Left hindlimb (tissue), 1 donor: ENCODE measurements at regions not wholly inside any gene's neighbourhood (a gene's known extent, or its start where the extent isn't known, plus 50 kb on each side); places are given as distances from the start of the nearest gene placed in this dataset.

ENCODE experiments used
- DNase-seq: peaks from one replicate; pipeline ENCODE4 v3.0.0-alpha.2; 2018

DNA sequence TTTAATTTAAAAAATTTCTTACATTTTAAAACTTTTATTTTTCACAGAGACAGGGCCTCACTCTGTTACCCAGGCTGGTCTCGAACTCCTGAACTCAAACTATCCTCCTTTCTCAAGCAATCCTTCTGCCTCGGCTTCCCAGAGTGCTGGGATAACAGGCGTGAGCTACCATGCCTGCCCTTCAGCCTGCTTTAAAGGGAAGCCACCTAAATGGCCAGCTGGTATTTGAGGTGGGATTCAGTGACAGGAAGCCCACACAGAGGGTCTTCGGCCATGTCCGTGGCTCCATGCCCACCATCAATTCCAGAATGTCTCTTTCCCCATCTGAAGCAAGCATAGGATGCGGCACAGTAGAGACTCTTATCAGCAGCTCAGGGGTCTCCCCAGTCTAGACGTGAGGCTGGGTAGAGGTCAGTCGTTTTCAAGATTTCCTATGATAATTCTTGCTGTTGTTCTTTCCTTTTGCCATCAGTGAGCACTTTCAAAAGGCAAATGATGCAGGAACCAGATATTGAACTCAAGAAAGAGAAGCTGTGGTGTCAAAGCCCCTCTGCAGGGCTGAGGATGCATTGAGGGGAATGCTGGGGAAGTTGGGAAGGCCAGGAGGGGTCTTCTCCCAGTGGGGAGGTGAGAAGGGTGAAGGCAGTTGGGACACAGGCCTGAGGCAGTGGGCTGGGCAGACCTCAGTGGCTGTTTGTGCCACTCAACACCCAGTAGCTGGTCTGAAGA lies 291.5 kb upstream of the IGFBP3 start:
- no peak for DNase-seq

DNA sequence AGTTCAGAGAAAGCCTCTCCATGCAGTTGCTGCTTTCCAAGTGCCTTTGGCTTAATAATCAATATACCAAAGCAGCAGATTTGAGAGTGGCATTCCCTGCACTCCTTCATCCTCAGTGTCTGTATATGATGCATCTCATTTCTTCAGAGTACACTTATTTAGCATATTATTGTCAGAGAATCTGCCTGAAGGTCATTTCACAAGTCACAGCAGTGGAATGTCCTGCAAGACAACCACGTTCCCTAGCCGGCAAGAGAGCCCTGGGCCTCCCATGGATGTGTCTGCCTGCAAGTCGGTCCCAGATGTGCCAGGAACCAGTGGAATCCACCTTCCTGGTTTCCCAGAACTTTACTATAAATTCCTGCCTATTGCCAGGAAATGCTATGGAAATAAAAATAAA lies 289.4 kb upstream of the IGFBP3 start:
- DNase-seq: no peak

DNA sequence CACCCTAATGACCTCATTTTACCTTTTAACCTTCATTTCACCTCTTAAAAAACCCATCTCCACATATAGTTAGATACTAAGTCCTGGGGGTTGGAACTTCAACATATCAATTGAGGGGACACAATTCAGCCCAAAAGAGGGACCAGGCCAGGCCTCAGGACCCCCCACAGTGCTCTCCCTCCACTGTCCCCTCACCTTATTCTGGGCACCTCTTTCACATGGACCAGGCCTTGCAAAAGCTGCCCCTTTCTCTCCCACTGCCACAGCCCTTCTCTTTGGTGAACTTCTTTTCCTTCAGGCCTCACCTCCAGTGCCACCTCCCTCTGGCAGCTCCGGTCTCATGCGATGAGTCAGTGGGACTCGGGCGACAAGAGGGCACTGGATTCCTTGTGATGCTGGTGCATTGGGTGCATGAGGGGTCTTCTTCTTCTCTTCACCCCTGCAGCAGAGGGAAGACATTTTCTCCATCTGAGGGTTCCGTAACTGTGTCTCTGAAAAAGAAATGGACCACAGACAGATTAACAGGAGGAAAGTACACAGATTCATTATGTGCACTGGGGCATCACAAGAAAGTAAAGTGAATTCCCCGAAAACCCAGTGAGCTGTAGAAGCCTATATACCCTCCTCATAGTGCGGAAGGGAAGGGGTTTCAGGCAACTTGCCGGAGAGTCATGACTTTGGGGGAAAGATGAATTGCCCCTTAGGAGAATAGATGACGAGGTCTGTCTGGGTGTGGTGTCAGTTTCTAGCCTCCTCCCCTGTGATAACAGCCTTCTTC lies 288.7 kb upstream of the IGFBP3 start:
- DNase-seq: no peak

DNA sequence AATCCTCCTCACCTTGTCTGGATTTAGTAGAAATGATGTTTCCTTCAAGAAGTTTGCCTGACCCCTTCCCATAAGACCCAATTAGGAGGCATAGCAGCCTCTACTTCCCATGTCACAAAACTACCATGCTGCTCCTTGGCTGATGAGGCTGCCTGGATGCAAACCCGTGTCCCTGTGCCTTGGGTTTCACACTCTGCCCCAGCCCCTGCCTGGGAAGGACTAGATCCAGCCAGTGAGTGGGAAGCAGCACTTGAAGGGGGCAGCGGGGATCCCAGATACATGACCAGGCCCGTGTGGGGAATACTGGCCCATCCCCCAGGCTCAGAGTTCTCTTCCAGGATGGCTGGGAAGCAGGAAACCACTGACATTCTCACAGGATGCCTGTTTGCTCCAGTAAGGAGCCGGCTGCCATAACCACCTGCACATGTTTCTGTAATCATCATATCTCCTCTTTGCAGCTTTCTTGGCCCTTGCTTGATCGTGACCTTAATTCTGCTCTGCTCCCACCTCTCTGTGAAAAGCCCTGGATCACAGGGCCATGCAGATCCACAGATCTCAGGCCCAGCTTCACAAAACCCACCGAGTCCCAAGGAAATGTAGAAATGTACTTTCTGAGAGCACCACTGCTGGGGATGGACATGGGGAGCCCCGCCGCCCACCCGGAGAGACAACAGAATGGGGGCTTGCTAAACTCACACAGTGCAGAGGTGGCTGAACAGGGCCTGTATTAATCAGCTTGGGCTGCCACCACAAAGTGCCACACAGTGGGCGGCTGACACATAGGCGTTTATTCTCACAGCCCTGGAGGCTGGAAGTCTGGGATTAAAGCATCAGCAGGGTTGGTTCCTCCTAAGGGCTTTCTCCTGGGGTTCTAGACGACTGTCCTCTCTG lies 287.8 kb upstream of the IGFBP3 start:
- DNase-seq: no peak

DNA sequence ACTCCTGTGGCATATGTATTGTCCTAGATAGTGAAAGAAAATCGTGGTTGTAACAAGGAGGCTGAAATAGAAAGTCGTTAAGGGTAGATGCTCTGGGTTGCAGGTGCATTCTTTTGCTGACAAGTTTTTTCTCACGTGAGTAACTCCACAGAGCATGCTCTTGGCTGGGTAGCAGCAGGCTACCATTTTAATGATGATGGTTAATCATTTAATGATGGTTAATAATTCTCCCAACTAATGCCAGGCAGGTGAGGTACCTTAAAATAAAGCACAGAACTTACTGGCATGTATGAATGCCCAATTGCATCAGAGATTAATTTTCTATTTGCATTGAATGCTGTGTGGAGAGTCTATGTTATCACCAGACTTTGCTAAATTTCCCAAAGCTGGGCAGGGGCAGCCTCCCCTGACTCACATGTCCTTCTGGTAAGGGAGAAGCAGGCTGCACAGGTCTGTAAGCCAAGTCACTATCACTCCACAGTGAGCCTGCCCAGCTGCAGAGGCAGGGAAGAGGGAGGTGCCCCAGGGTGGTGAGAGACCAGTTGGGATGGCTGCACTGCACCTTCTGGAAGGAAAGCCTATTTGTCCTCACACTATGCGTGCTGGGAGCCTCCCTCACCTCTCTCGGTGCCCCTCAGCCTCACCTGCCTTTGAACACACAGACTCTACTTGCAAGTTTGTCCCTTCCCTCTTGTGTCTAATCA lies 287.0 kb upstream of the IGFBP3 start:
- DNase-seq: no peak

DNA sequence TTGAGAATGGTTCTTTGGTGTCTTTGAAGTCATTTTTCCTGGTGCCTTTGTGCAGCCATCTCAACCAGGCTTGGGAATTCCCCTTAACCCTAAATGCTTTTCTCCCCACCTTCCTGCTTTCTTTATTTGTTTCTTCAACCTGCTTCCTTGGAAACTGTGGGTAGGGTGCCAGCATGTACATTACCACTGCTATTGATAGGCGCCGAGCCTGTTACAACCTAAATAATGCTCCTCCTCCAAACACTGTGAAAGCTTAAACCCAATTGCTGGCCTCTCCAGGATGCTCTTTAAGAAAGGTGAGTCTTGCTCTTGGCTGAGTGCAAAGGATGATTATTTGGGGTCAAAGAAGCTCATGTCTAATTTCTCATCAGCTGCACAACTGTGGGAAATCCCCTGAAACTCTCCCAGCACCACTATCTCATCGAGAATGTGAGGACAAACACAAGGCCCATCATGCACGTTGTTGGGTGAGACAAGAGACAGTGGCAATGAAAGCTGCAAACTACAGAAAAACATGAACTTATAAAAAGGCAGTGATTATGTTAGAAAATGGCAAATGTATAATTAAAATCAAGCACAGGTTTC lies 285.5 kb upstream of the IGFBP3 start:
- DNase-seq: no peak

DNA sequence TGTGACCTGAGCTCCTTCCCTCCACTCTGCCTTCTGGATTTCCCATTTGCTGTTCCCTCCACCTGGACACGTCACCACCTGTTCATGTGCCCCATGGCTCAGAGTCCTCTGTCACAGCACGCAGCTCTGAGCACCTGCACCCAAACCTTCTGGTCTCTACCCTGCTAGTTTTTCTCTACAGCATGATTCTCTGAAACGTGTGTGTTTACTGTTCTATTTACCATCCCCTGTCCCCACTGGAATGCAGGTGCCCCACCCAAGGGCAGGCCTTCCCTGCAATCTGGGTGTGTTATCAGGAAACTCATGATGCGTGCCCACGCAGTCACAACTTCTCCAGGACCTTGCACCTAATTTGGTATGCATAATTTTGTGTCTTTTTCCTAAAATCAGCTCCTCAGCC lies 284.4 kb upstream of the IGFBP3 start:
- DNase-seq: no peak

DNA sequence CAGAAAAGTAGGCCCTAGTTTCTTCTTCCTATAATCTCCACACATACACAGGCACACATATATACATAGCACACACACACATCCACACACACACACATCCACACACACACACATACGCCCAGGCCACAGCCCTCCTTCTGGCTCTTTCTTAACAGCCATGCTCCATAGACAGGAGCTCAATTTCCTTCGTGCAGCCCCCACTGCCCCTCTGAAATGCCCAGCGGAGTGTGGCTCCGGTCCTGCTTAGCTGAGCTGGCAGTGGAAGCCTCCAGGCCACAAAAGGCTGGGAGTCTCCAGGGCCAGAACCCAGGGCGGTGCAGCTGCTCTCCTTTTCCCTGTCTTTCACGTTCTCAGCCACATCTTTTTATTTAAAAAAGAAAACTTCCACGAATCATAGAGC lies 282.9 kb upstream of the IGFBP3 start:
- no peak for DNase-seq

DNA sequence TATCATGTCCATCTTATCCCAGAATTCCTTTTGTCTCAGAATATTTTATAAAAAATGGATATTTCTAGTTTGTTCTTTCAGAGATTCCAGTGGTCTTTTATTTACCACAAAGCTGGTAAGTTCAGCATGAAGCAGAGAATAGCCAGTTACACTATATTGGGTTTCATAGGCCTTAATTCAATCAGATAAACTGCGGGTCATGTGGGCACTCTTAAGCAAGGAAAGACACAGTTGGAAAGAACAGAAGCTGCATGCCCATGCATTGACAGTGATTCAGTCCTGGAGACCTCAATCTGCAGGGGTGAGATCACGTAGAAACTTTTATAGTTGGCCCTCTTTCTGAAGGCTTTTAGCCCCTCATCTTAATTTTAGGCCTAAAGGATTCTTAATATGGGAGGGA lies 281.3 kb upstream of the IGFBP3 start:
- no peak for DNase-seq

DNA sequence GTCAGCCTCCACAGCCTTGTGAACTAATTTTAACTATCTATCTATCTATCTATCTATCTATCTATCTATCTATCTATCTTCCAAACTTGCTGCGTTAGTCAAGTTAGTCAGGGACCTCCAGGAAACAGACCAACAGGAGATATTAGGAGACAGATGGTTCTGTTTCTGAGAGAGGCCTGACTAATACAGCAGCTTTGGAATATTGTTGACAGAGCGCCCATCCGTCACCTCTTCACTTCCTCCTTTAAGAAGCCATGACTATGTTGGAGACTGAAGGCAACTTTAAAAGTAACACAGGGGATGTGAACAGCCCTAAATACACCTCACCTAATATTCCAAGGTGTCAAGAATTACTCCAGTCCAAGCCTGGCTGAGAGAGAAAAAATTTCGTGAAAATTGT lies 280.9 kb upstream of the IGFBP3 start:
- no peak for DNase-seq

DNA sequence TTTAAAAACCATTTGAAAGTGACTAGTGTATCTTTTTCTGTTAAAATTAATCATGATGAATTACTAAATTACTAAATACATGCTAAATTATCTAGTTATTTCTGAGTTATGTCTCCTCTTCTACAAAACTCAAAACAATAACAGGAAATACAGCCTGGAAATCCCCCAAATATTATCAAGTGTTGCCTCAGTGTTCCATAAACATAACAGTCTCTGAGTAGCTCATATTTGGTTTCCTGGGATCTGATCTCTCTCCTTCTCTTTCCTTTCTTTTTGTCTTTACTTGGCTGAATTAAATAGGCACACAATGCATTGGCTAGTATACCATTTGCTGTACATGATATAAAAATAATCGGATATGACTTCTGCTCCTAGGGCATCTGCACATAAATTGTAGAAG lies 277.6 kb upstream of the IGFBP3 start:
- no peak for DNase-seq

DNA sequence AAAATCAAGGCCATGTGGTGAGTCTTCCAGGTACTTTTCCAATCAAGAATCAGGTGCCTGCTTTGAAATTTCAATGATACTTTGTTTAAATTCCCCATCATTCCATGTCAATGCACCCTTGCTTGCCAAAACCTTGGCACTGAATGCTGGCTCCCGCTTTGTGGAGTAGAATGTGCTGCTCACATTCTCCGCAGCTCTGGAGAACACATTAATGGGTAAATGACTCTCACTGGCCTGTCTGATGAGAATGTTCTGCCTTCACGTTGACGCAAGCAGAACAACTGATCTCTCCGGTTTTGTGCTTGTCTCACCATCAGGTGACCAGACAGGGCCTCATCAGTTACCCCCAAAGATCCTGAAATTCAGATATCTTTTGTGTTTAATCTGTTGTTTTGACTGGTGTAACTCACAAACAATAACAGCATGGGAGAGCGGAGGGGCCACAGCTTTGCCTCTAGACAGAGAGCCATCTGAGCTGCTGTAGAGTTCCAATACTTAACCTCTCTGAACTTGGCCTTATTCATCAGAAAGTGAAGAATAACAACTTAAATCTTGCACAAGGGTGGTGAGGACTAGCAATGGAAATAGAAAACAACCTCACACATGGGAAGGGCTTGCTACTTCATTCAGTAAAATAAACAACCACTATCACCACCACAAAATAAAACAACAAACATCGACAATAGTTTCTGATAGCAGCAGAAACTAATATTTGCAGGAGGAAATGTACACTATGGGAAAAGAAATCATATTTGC lies 276.9 kb upstream of the IGFBP3 start:
- DNase-seq: peak; percentile 56

DNA sequence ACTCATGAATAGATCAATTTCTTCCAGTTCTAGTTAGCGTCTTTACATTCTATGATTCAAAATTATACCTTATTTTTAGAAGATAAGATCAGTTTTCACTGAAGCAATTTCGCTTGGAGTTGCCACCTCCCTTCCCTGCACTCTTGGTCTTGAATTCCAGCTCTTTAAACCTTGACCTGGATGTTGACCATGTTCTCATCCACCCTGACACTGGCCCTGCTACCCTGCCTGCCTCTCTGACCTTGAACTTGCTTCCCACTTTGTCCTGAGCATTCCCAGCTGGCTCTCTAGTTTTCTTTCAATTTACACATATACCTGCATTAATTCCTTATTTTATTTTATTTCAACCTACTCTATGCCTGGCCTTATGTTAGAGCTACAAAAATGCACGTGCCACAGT lies 274.9 kb upstream of the IGFBP3 start:
- DNase-seq: no peak

DNA sequence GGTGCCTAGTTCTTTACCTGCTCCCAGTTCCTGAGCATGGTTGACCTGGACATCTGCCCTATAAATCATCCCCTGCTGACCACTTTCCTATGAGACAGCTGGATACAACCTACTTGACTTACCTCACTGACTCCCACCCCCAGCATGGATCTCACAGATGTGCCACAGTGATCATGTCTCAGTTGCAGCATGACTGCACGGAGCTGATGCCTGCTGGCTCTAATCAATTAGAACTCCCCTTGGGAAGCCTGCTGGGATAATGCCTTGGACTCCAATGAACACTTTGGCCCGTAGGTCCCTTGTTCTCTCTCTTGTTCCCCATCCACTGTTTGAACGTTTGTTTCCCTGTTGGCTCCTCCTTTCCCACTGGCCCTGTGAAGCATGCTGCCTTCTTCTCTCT lies 271.2 kb upstream of the IGFBP3 start:
- DNase-seq: no peak

DNA sequence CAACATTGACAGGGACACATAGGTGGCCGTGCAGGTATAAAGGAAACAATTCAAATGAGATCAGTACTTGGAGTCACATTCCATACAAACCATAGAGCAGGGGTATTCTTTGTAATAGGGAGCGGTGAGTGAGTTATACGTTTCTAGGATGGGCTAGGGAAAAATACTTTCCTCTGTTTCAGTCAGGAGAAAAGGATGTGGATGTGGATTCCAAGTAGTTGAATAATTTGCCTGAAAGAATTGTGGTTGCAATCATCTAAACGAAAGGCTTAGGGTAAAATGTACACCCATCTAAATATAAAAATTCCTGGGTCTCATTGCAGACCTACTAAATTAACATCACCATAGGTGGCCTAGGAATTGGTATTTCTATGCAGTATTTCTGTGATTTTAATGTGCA lies 270.7 kb upstream of the IGFBP3 start:
- DNase-seq: no peak

DNA sequence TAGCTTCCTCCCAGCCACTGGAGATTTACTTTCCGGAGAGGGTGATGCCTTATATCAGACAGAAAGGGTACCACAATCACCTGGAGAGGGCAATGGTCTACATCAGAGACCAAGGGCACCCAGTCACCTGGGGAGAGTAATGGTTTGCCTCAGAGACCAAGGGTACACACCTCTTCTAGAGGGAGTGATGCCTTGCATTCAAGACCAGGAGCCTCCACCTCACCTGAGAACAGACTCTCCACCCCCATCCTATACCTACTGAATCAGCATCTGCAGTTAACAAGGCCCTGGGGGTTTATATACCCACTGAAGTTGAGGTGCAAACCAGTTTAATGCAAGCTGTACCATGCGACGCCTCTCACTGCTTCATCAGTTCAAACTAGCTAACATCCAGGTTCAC lies 270.2 kb upstream of the IGFBP3 start:
- DNase-seq: no peak

DNA sequence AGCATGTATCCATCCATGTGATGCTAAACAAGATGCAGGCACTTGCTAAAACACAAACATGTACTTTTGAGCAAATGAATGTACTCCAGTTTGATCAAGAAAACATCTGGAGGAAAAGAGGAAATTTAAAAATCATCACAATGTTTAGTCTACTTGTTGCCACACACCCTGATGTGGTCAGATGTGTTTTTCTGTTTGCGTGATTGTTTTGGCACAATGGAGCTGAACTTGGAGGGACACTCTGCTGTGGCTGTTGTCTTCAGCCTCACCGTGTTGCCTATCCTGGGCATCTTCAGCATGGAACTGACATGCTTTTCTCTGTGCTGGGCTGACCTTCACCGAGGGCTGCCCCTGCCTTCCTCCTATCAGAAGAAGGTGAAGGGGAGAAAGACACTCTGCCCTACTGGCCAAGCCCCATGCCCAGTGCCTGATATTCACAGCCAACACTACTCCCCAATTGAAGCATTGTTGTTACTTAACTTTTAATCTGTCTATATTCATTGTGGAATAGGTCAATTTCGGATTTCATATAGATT lies 268.3 kb upstream of the IGFBP3 start:
- no peak for DNase-seq

DNA sequence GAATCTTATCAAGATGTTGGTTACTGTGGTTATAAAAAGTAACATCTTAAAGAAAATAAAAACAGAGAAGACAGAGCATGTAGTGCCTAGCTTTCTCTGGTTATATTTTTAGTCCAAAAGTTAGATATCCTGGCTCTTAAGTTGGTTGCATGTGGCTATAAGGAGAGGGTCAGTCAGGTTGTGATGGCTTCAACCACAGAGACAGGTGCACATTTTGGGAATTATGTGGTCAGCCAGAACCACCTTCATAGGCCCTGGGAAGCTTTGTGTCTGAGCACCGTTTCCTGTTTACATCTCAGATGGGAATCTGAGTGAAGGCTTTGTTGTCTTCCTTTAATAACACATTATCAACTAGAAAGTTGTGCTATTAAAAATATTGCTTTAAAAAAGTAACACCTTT lies 265.1 kb upstream of the IGFBP3 start:
- no peak for DNase-seq

DNA sequence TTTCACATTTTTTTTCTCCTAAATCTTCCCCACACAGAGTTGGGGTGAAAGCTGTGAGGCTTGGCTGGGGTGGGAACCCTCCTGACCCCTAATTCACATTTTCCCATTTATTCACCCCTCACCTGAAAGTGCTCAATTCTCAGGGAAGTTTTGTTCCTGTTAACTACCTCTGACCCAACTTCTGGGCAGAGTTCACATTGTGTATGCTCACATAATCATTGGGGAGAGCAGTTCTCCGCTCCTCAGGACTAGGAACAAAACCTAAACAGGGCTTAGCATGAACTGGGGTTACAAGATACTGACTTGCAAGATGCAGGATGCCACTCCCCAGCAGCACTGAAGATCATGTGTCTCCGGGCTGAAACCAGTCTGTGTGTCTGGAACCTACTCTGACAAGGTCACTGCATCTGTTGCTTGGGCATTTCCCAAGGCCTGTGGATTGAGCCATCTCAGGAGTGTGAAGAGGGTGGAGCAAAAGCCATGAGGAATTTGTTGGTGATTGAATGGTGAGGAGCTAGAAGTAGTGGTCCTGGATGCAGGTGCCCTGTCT lies 258.1 kb upstream of the IGFBP3 start:
- no peak for DNase-seq

DNA sequence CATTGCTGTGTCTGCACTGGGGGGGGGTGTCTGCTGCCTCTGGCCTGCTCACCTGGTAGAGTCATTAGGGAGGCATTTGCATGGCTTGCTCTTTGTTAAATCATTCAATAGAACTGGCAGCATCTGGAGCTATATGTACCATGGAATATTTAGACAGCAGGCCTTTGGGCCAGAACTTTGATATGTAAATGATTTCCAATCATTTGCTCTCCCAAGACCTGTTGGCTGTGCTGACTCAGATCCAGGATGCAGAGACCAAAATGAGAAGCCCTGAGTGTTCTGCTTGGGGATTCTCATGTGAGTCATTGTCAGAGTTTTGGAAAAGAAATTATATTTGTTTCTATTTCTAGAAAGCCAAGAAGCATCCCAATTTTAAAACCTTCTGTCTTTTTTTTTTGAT lies 257.6 kb upstream of the IGFBP3 start:
- DNase-seq: no peak

DNA sequence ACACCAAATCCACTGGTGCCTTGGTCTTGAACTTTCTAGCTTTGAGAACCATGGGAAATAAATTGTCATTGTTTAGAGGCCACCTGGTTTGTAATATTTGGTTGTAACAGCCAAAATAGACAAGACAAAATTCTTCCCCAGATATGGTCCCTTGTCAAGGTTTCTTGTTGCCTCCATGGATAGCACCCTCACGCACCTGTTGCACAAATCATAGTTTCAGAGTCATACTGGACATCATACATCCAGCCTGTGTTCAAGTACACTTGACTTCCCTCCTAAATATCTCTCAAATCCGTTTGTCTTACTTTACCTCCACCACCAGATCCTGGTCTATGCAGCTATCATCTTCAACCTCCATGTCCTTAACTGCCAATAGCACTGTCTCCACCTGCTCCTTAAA lies 256.7 kb upstream of the IGFBP3 start:
- no peak for DNase-seq
